HG03097 (cell line): ENCODE measurements at regions not wholly inside any gene's neighbourhood (a gene's known extent, or its start where the extent isn't known, plus 50 kb on each side); places are given as distances from the start of the nearest gene placed in this dataset.

Experiments used
- ATAC-seq: cut with Tn5 transposase; IDR thresholded peaks from one replicate; pipeline ENCODE4 v1.9.1; 2021; ENCODE audit not compliant: unreplicated experiment, low FRiP score

- ATAC-seq = no peak
Measured at GRCh38 chr20:40738976-40739375, 49.9 kb upstream of the MAFB start.

GRCh38 chr20:40739841-40740240 is 50.8 kb upstream of the MAFB start:
- ATAC-seq = no peak

GRCh38 chr20:40741507-40742106 is 52.6 kb upstream of the MAFB start:
- no peak for ATAC-seq

- no peak for ATAC-seq
Measured at GRCh38 chr20:40743141-40743775, 54.2 kb upstream of the MAFB start.

GRCh38 chr20:40744072-40744817 is 55.2 kb upstream of the MAFB start:
- no peak for ATAC-seq

- no peak for ATAC-seq
Measured at GRCh38 chr20:40744818-40745175, 55.8 kb upstream of the MAFB start.

- ATAC-seq = no peak
Measured at GRCh38 chr20:40746251-40746650, 57.2 kb upstream of the MAFB start.

GRCh38 chr20:40748182-40748581 is 59.1 kb upstream of the MAFB start:
- no peak for ATAC-seq

- no peak for ATAC-seq
Measured at GRCh38 chr20:40749985-40750506, 61.0 kb upstream of the MAFB start.

- ATAC-seq = no peak
Measured at GRCh38 chr20:40750541-40751035, 61.6 kb upstream of the MAFB start.

- no peak for ATAC-seq
Measured at GRCh38 chr20:40753472-40753871, 64.4 kb upstream of the MAFB start.

GRCh38 chr20:40754339-40754943 is 65.4 kb upstream of the MAFB start:
- ATAC-seq = no peak

GRCh38 chr20:40757087-40757486 is 68.1 kb upstream of the MAFB start:
- ATAC-seq = no peak

GRCh38 chr20:40758790-40759189 is 69.8 kb upstream of the MAFB start:
- ATAC-seq = no peak

GRCh38 chr20:40760399-40760798 is 71.4 kb upstream of the MAFB start:
- ATAC-seq = no peak

- no peak for ATAC-seq
Measured at GRCh38 chr20:40763646-40764295, 74.7 kb upstream of the MAFB start.

- ATAC-seq = no peak
Measured at GRCh38 chr20:40765814-40766480, 76.9 kb upstream of the MAFB start.

- ATAC-seq = no peak
Measured at GRCh38 chr20:40766790-40767614, 78.0 kb upstream of the MAFB start.

- ATAC-seq = no peak
Measured at GRCh38 chr20:40767615-40767924, 78.5 kb upstream of the MAFB start.
